Memory B cell (primary cell): ENCODE measurements at regions not wholly inside any gene's neighbourhood (a gene's known extent, or its start where the extent isn't known, plus 50 kb on each side); places are given as distances from the start of the nearest gene placed in this dataset.

Experiments
- ATAC-seq: fragments of 150-1000 bp; cut with Tn5 transposase; 2 replicates; pipeline ENCODE4 v1.10.0; 2021; ENCODE audit warnings: low read depth, mild to moderate bottlenecking, moderate library complexity
- DNase-seq, 2 donors: peaks; one replicate each; pipeline ENCODE4 v3.0.0; 2022; ENCODE audit warnings: low spot score in 2 of 2
- H3K27ac Mint-ChIP-seq: one replicate; pipeline ENCODE4 v1.8.0; 2022; ENCODE audit warnings: mild to moderate bottlenecking, moderate library complexity, mixed read lengths
- H3K27me3 Mint-ChIP-seq: one replicate; pipeline ENCODE4 v1.8.0; 2022; ENCODE audit warnings: mixed read lengths
- H3K36me3 Mint-ChIP-seq: one replicate; pipeline ENCODE4 v1.8.0; 2022; ENCODE audit warnings: mild to moderate bottlenecking, mixed read lengths
- H3K4me1 Mint-ChIP-seq: one replicate; pipeline ENCODE4 v1.8.0; 2022; ENCODE audit warnings: mixed read lengths
- H3K4me3 Mint-ChIP-seq: one replicate; pipeline ENCODE4 v1.8.0; 2022; ENCODE audit warnings: mild to moderate bottlenecking, moderate library complexity, mixed read lengths
- H3K9me3 Mint-ChIP-seq: one replicate; pipeline ENCODE4 v1.8.0; 2022; ENCODE audit warnings: mixed read lengths

GRCh38 chr3:118168175-118168574 lies 866.5 kb downstream of the IGSF11 start:
- no peak for ATAC-seq

GRCh38 chr3:118171236-118171852 lies 863.3 kb downstream of the IGSF11 start:
- H3K27me3 Mint-ChIP-seq, result no peaks in the 10 kb centered on the region
- DNase-seq (no peak), ATAC-seq (no peak)
- H3K4me1 Mint-ChIP-seq, result no peaks in the 10 kb centered on the region
- no peak overlapping the region for H3K27ac Mint-ChIP-seq
- no peaks in the 10 kb centered on the region for H3K36me3 Mint-ChIP-seq
- no peak overlapping the region for H3K4me3 Mint-ChIP-seq
- peaks cover 1% of the 10 kb centered on the region for H3K9me3 Mint-ChIP-seq

More at GRCh38 chr3:118168175-118168574, 866.5 kb downstream of the IGSF11 start:
- no peak overlapping the region for H3K27ac Mint-ChIP-seq
- no peaks in the 10 kb centered on the region for H3K36me3 Mint-ChIP-seq
- DNase-seq, result no peak
- no peak overlapping the region for H3K4me3 Mint-ChIP-seq
- H3K4me1 Mint-ChIP-seq, result no peaks in the 10 kb centered on the region
- H3K27me3 Mint-ChIP-seq, result no peaks in the 10 kb centered on the region
- peaks cover 1% of the 10 kb centered on the region for H3K9me3 Mint-ChIP-seq

GRCh38 chr3:118180853-118181252 lies 853.8 kb downstream of the IGSF11 start:
- no peaks in the 10 kb centered on the region for H3K4me1 Mint-ChIP-seq
- DNase-seq (no peak), ATAC-seq (no peak)
- no peak overlapping the region for H3K4me3 Mint-ChIP-seq
- no peak overlapping the region for H3K27ac Mint-ChIP-seq
- H3K36me3 Mint-ChIP-seq, result no peaks in the 10 kb centered on the region
- H3K27me3 Mint-ChIP-seq, result no peaks in the 10 kb centered on the region
- H3K9me3 Mint-ChIP-seq, result no peaks in the 10 kb centered on the region

- Mint-ChIP-seq H3K4me3 (no peak overlapping the region), H3K27me3 (no peaks in the 10 kb centered on the region), H3K36me3 (no peaks in the 10 kb centered on the region), H3K4me1 (no peaks in the 10 kb centered on the region), H3K27ac (no peak overlapping the region), H3K9me3 (no peaks in the 10 kb centered on the region)
- DNase-seq (no peak), ATAC-seq (no peak)
Observed at GRCh38 chr3:118181274-118181673, 853.4 kb downstream of the IGSF11 start.

GRCh38 chr3:118186051-118186450 lies 848.6 kb downstream of the IGSF11 start:
- H3K36me3 Mint-ChIP-seq, result no peaks in the 10 kb centered on the region
- no peaks in the 10 kb centered on the region for H3K9me3 Mint-ChIP-seq
- H3K4me3 Mint-ChIP-seq, result no peak overlapping the region
- H3K27me3 Mint-ChIP-seq, result no peaks in the 10 kb centered on the region
- DNase-seq (no peak), ATAC-seq (no peak)
- H3K4me1 Mint-ChIP-seq, result no peaks in the 10 kb centered on the region
- no peak overlapping the region for H3K27ac Mint-ChIP-seq

- Mint-ChIP-seq H3K36me3 (no peaks in the 10 kb centered on the region), H3K27me3 (no peaks in the 10 kb centered on the region), H3K4me1 (no peaks in the 10 kb centered on the region), H3K27ac (no peak overlapping the region), H3K9me3 (peaks cover 6% of the 10 kb centered on the region), H3K4me3 (no peak overlapping the region)
- no peak for ATAC-seq
- no peak for DNase-seq
Observed at GRCh38 chr3:118187221-118187620, 847.4 kb downstream of the IGSF11 start.

- Mint-ChIP-seq H3K4me3 (no peak overlapping the region), H3K27ac (no peak overlapping the region), H3K27me3 (no peaks in the 10 kb centered on the region), H3K9me3 (peaks cover 24% of the 10 kb centered on the region), H3K36me3 (no peaks in the 10 kb centered on the region), H3K4me1 (no peaks in the 10 kb centered on the region)
- ATAC-seq (no peak), DNase-seq (no peak)
Observed at GRCh38 chr3:118196183-118196582, 838.5 kb downstream of the IGSF11 start.

GRCh38 chr3:118199044-118199443 lies 835.6 kb downstream of the IGSF11 start:
- no peak overlapping the region for H3K27ac Mint-ChIP-seq
- no peaks in the 10 kb centered on the region for H3K4me1 Mint-ChIP-seq
- no peaks in the 10 kb centered on the region for H3K27me3 Mint-ChIP-seq
- ATAC-seq (no peak), DNase-seq (no peak)
- no peak overlapping the region for H3K4me3 Mint-ChIP-seq
- peaks cover 17% of the 10 kb centered on the region for H3K9me3 Mint-ChIP-seq
- no peaks in the 10 kb centered on the region for H3K36me3 Mint-ChIP-seq

GRCh38 chr3:118204052-118204656 lies 830.5 kb downstream of the IGSF11 start:
- H3K4me3 Mint-ChIP-seq, result no peak overlapping the region

GRCh38 chr3:118207271-118207670 lies 827.4 kb downstream of the IGSF11 start:
- Mint-ChIP-seq H3K4me1 (no peaks in the 10 kb centered on the region), H3K9me3 (peaks cover 5% of the 10 kb centered on the region), H3K4me3 (no peak overlapping the region), H3K27me3 (no peaks in the 10 kb centered on the region), H3K36me3 (no peaks in the 10 kb centered on the region), H3K27ac (no peak overlapping the region)
- no peak for DNase-seq
- no peak for ATAC-seq

More at GRCh38 chr3:118204052-118204656, 830.5 kb downstream of the IGSF11 start:
- no peak for DNase-seq
- Mint-ChIP-seq H3K27ac (no peak overlapping the region), H3K4me1 (no peaks in the 10 kb centered on the region), H3K9me3 (peaks cover 6% of the 10 kb centered on the region), H3K27me3 (no peaks in the 10 kb centered on the region), H3K36me3 (no peaks in the 10 kb centered on the region)
- ATAC-seq, result no peak

- H3K4me1 Mint-ChIP-seq, result no peaks in the 10 kb centered on the region
- DNase-seq (no peak), ATAC-seq (no peak)
- no peak overlapping the region for H3K4me3 Mint-ChIP-seq
- H3K27me3 Mint-ChIP-seq, result no peaks in the 10 kb centered on the region
- H3K9me3 Mint-ChIP-seq, result peaks cover 1% of the 10 kb centered on the region
- H3K27ac Mint-ChIP-seq, result no peak overlapping the region
- H3K36me3 Mint-ChIP-seq, result no peaks in the 10 kb centered on the region
Observed at GRCh38 chr3:118208642-118209041, 826.0 kb downstream of the IGSF11 start.

GRCh38 chr3:118213892-118214291 lies 820.8 kb downstream of the IGSF11 start:
- H3K27me3 Mint-ChIP-seq, result no peaks in the 10 kb centered on the region
- H3K4me3 Mint-ChIP-seq, result no peak overlapping the region
- H3K9me3 Mint-ChIP-seq, result no peaks in the 10 kb centered on the region
- ATAC-seq (no peak), DNase-seq (no peak)
- no peaks in the 10 kb centered on the region for H3K36me3 Mint-ChIP-seq
- H3K4me1 Mint-ChIP-seq, result no peaks in the 10 kb centered on the region
- H3K27ac Mint-ChIP-seq, result no peak overlapping the region

GRCh38 chr3:118226206-118226605 lies 808.4 kb downstream of the IGSF11 start:
- H3K36me3 Mint-ChIP-seq, result no peaks in the 10 kb centered on the region
- ATAC-seq (no peak), DNase-seq (no peak)
- H3K4me3 Mint-ChIP-seq, result no peak overlapping the region
- H3K27ac Mint-ChIP-seq, result no peak overlapping the region
- H3K27me3 Mint-ChIP-seq, result no peaks in the 10 kb centered on the region
- peaks cover 9% of the 10 kb centered on the region for H3K9me3 Mint-ChIP-seq
- H3K4me1 Mint-ChIP-seq, result no peaks in the 10 kb centered on the region

GRCh38 chr3:118227191-118227590 lies 807.5 kb downstream of the IGSF11 start:
- no peak for ATAC-seq
- peaks cover 7% of the 10 kb centered on the region for H3K9me3 Mint-ChIP-seq
- no peaks in the 10 kb centered on the region for H3K27me3 Mint-ChIP-seq
- DNase-seq, result no peak
- no peaks in the 10 kb centered on the region for H3K36me3 Mint-ChIP-seq
- H3K4me3 Mint-ChIP-seq, result no peak overlapping the region
- no peak overlapping the region for H3K27ac Mint-ChIP-seq
- no peaks in the 10 kb centered on the region for H3K4me1 Mint-ChIP-seq

GRCh38 chr3:118228151-118228550 lies 806.5 kb downstream of the IGSF11 start:
- Mint-ChIP-seq H3K36me3 (no peaks in the 10 kb centered on the region), H3K9me3 (peaks cover 2% of the 10 kb centered on the region)
- ATAC-seq, result no peak

More at GRCh38 chr3:118228151-118228550, 806.5 kb downstream of the IGSF11 start:
- Mint-ChIP-seq H3K4me1 (no peaks in the 10 kb centered on the region), H3K27me3 (no peaks in the 10 kb centered on the region), H3K27ac (no peak overlapping the region), H3K4me3 (no peak overlapping the region)
- DNase-seq, result no peak
